ENCODE measurements at regions not wholly inside any gene's neighbourhood (a gene's known extent, or its start where the extent isn't known, plus 50 kb on each side); places are given as distances from the start of the nearest gene placed in this dataset.

- TF ChIP-seq CTCF (IDR thresholded peaks at IDR 0.05) = no peak
- no peak for TF ChIP-seq POLR2A (IDR thresholded peaks at IDR 0.05)
- no peaks in the 10 kb centered on the region for H3K9me3 ChIP-seq
- no peaks in the 10 kb centered on the region for H3K36me3 ChIP-seq (ENCODE audit: low read depth, missing control alignments)
- no peaks in the 10 kb centered on the region for H3K27me3 ChIP-seq
- no peak overlapping the region for H3K27ac ChIP-seq
- no peaks in the 10 kb centered on the region for H3K4me1 ChIP-seq
- WGBS, 2 donors = 44 to 88% methylated on average over 1 of the region's 1 CpG
- intact Hi-C loops (cut with DNase I; ENCODE audit: low total_unique reads) = no loop called here
- no peak overlapping the region for H3K4me3 ChIP-seq
- DNase-seq = no peak
Observed at GRCh38 chrY:21177306-21177800, 333.8 kb upstream of the RBMY1B start.

- 64 to 80% methylated on average over 1 of the region's 1 CpG for WGBS, 2 donors
- no peak overlapping the region for H3K27ac ChIP-seq
- no peaks in the 10 kb centered on the region for H3K4me1 ChIP-seq
Observed at GRCh38 chrY:21178281-21178680, 332.9 kb upstream of the RBMY1B start.

GRCh38 chrY:21180921-21181320 is 330.2 kb upstream of the RBMY1B start:
- H3K36me3 ChIP-seq (ENCODE audit: low read depth, missing control alignments) = no peaks in the 10 kb centered on the region
- no peak for TF ChIP-seq POLR2A (IDR thresholded peaks at IDR 0.05)
- no peak for TF ChIP-seq CTCF (IDR thresholded peaks at IDR 0.05)
- intact Hi-C loops (cut with DNase I; ENCODE audit: low total_unique reads) = no loop called here
- H3K4me3 ChIP-seq = no peak overlapping the region
- WGBS, 2 donors = 59 to 68% methylated on average over 5 of the region's 5 CpGs
- no peaks in the 10 kb centered on the region for H3K27me3 ChIP-seq
- H3K9me3 ChIP-seq = no peaks in the 10 kb centered on the region
- no peaks in the 10 kb centered on the region for H3K4me1 ChIP-seq
- DNase-seq = no peak
- H3K27ac ChIP-seq = no peak overlapping the region

More at GRCh38 chrY:21178281-21178680, 332.9 kb upstream of the RBMY1B start:
- intact Hi-C loops (cut with DNase I; ENCODE audit: low total_unique reads) = no loop called here
- Histone ChIP-seq H3K36me3 (ENCODE audit: low read depth, missing control alignments) (no peaks in the 10 kb centered on the region), H3K4me3 (no peak overlapping the region), H3K27me3 (no peaks in the 10 kb centered on the region), H3K9me3 (no peaks in the 10 kb centered on the region)
- no peak for DNase-seq
- TF ChIP-seq POLR2A (IDR thresholded peaks at IDR 0.05) (no peak), CTCF (IDR thresholded peaks at IDR 0.05) (no peak)

GRCh38 chrY:21184271-21184670 is 326.9 kb upstream of the RBMY1B start:
- intact Hi-C loops (cut with DNase I; ENCODE audit: low total_unique reads) = no loop called here
- Histone ChIP-seq H3K4me1 (no peaks in the 10 kb centered on the region), H3K27me3 (no peaks in the 10 kb centered on the region), H3K9me3 (no peaks in the 10 kb centered on the region), H3K27ac (no peak overlapping the region), H3K36me3 (ENCODE audit: low read depth, missing control alignments) (no peaks in the 10 kb centered on the region), H3K4me3 (no peak overlapping the region)
- 56 to 85% methylated on average over 1 of the region's 1 CpG for WGBS, 2 donors
- TF ChIP-seq POLR2A (IDR thresholded peaks at IDR 0.05) (no peak), CTCF (IDR thresholded peaks at IDR 0.05) (no peak)
- DNase-seq = no peak

- Histone ChIP-seq H3K27me3 (no peaks in the 10 kb centered on the region), H3K4me3 (no peak overlapping the region), H3K27ac (no peak overlapping the region), H3K36me3 (ENCODE audit: low read depth, missing control alignments) (no peaks in the 10 kb centered on the region), H3K9me3 (no peaks in the 10 kb centered on the region), H3K4me1 (no peaks in the 10 kb centered on the region)
- DNase-seq = no peak
- intact Hi-C loops (cut with DNase I; ENCODE audit: low total_unique reads) = no loop called here
- WGBS, 2 donors = 31 to 53% methylated on average over 2 to 6 of the region's 6 CpGs
- no peak for TF ChIP-seq POLR2A (IDR thresholded peaks at IDR 0.05)
- TF ChIP-seq CTCF (IDR thresholded peaks at IDR 0.05) = no peak
Observed at GRCh38 chrY:21185419-21186105, 325.6 kb upstream of the RBMY1B start.
